HEK293T (cell line): ENCODE measurements at regions not wholly inside any gene's neighbourhood (a gene's known extent, or its start where the extent isn't known, plus 50 kb on each side); places are given as distances from the start of the nearest gene placed in this dataset.

Source experiments
- ARNT ChIP-seq: fragments of 450-650 bp; IDR thresholded peaks from 2 replicates; pipeline ENCODE4 v1.6.1; 2017; ENCODE audit warnings: mild to moderate bottlenecking
- BHLHE40 ChIP-seq: fragments of 450-650 bp; IDR thresholded peaks from 2 replicates; pipeline ENCODE4 v1.6.1; 2016; ENCODE audit warnings: mild to moderate bottlenecking, moderate library complexity, borderline replicate concordance
- ELF4 ChIP-seq: fragments of 450-650 bp; IDR thresholded peaks from 2 replicates; pipeline ENCODE4 v1.6.1; 2017; ENCODE audit warnings: antibody characterized with exemption
- FOXA1 ChIP-seq: fragments of 450-650 bp; IDR thresholded peaks from 2 replicates; pipeline ENCODE4 v1.6.1; 2016; ENCODE audit warnings: mild to moderate bottlenecking
- FOXK2 ChIP-seq: fragments of 450-650 bp; IDR thresholded peaks from 2 replicates; pipeline ENCODE4 v1.6.1; 2016; ENCODE audit warnings: mild to moderate bottlenecking
- FOXM1 ChIP-seq: fragments of 450-650 bp; IDR thresholded peaks from 2 replicates; pipeline ENCODE4 v1.6.1; 2017; ENCODE audit warnings: mild to moderate bottlenecking, borderline replicate concordance
- HDGF ChIP-seq: fragments of 450-650 bp; IDR thresholded peaks from 2 replicates; pipeline ENCODE4 v1.6.1; 2017; ENCODE audit warnings: antibody characterized with exemption, borderline replicate concordance
- LEF1 ChIP-seq: fragments of 450-650 bp; IDR thresholded peaks from 2 replicates; pipeline ENCODE4 v1.6.1; 2017; ENCODE audit warnings: mild to moderate bottlenecking, borderline replicate concordance
- NFRKB ChIP-seq: fragments of 450-650 bp; IDR thresholded peaks from 2 replicates; pipeline ENCODE4 v1.6.1; 2016; ENCODE audit warnings: mild to moderate bottlenecking, moderate library complexity
- PKNOX1 ChIP-seq: fragments of 450-650 bp; IDR thresholded peaks from 2 replicates; pipeline ENCODE4 v1.6.1; 2016
- SP1 ChIP-seq: fragments of 450-650 bp; IDR thresholded peaks from 2 replicates; pipeline ENCODE4 v1.6.1; 2017
- SUZ12 ChIP-seq: fragments of 450-650 bp; IDR thresholded peaks from 2 replicates; pipeline ENCODE4 v1.6.1; 2016; ENCODE audit warnings: mild to moderate bottlenecking
- TARDBP ChIP-seq: fragments of 450-650 bp; IDR thresholded peaks from 2 replicates; pipeline ENCODE4 v1.6.1; 2016
- ZNF384 ChIP-seq: fragments of 450-650 bp; IDR thresholded peaks from 2 replicates; pipeline ENCODE4 v1.6.1; 2016

- TF ChIP-seq BHLHE40 (no peak), ELF4 (no peak), TARDBP (no peak), FOXM1 (no peak), ZNF384 (no peak), ARNT (no peak), SP1 (no peak), SUZ12 (no peak), NFRKB (no peak), FOXK2 (no peak), FOXA1 (no peak), HDGF (no peak), PKNOX1 (no peak), LEF1 (no peak)
Observed at GRCh38 chr5:32876791-32877190, 165.7 kb downstream of the NPR3 start.
